ENCODE measurements at regions not wholly inside any gene's neighbourhood (a gene's known extent, or its start where the extent isn't known, plus 50 kb on each side); places are given as distances from the start of the nearest gene placed in this dataset.

DNA sequence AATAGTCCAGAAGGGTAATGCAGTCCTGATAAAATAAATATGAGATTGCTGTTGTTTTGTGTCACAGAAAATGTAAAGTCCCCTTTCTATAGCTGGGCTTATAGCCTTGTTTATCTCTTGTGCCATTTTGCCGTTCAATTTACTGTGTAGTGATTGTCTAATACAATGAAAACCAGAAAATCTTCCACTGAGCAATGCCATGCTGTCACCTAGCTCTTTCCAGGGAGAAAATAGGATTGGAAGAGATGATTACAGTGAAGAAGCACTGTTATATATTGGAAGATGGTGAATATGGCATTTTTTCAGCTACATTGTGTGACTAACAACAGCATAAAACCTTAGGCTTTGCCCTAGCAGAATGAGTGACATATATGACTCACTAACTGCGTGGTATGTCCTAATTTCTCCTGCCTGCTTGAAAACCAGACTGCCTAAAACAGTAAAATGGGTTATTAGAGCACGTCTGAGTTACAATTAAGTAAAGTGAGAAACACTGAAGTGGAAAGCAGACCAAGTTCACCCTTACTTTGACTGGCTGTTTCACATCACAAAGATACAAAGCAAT is 332.4 kb upstream of the ZP4 start:
- Histone ChIP-seq H3F3A (ENCODE audit: low read depth) (no peaks in the 10 kb centered on the region), H3K4me2 (ENCODE audit: low read depth, low read length, poor library complexity, severe bottlenecking) (no peak overlapping the region), H3K9ac (ENCODE audit: low read depth, low read length, poor library complexity, severe bottlenecking) (no peak overlapping the region), H3K9me2 (replicated peaks; ENCODE audit: low read depth, low read length) (no peaks in the 10 kb centered on the region), H3K36me3 (ENCODE audit: insufficient read depth, low read length) (no peaks in the 10 kb centered on the region), H3K79me2 (ENCODE audit: insufficient read depth, low read length) (no peaks in the 10 kb centered on the region), H4K20me1 (ENCODE audit: insufficient read depth, low read length, poor library complexity, severe bottlenecking) (no peaks in the 10 kb centered on the region), H3K4me3 (ENCODE audit: low read length, poor library complexity, severe bottlenecking) (no peak overlapping the region), H2AFZ (ENCODE audit: low read length) (no peak overlapping the region), H3K27me3 (ENCODE audit: insufficient read depth, low read length, poor library complexity, severe bottlenecking) (no peaks in the 10 kb centered on the region), H3K4me1 (ENCODE audit: insufficient read depth, low read length, poor library complexity, severe bottlenecking) (no peaks in the 10 kb centered on the region), H3K9me3 (ENCODE audit: insufficient read depth, low read depth, low read length) (no peaks in the 10 kb centered on the region)
- no peak for TF ChIP-seq EZH2phosphoT487 (IDR thresholded peaks at IDR 0.05; ENCODE audit: borderline replicate concordance)
- TF ChIP-seq, protein P1, sequence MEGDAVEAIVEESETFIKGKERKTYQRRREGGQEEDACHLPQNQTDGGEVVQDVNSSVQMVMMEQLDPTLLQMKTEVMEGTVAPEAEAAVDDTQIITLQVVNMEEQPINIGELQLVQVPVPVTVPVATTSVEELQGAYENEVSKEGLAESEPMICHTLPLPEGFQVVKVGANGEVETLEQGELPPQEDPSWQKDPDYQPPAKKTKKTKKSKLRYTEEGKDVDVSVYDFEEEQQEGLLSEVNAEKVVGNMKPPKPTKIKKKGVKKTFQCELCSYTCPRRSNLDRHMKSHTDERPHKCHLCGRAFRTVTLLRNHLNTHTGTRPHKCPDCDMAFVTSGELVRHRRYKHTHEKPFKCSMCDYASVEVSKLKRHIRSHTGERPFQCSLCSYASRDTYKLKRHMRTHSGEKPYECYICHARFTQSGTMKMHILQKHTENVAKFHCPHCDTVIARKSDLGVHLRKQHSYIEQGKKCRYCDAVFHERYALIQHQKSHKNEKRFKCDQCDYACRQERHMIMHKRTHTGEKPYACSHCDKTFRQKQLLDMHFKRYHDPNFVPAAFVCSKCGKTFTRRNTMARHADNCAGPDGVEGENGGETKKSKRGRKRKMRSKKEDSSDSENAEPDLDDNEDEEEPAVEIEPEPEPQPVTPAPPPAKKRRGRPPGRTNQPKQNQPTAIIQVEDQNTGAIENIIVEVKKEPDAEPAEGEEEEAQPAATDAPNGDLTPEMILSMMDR (conservative IDR thresholded peaks at IDR 0.05; ENCODE audit: low read length): no peak

GRCh38 chr1:238221738-238222137 is 331.0 kb upstream of the ZP4 start:
- no peak overlapping the region for H3K4me3 ChIP-seq (ENCODE audit: low read length, poor library complexity, severe bottlenecking)
- no peaks in the 10 kb centered on the region for H3K9me2 ChIP-seq (replicated peaks; ENCODE audit: low read depth, low read length)
- no peaks in the 10 kb centered on the region for H3K79me2 ChIP-seq (ENCODE audit: insufficient read depth, low read length)
- H3K4me2 ChIP-seq (ENCODE audit: low read depth, low read length, poor library complexity, severe bottlenecking): no peak overlapping the region
- H3K27me3 ChIP-seq (ENCODE audit: insufficient read depth, low read length, poor library complexity, severe bottlenecking): no peaks in the 10 kb centered on the region
- H4K20me1 ChIP-seq (ENCODE audit: insufficient read depth, low read length, poor library complexity, severe bottlenecking): no peaks in the 10 kb centered on the region
- TF ChIP-seq, protein P1 (conservative IDR thresholded peaks at IDR 0.05; ENCODE audit: low read length): no peak
- TF ChIP-seq EZH2phosphoT487 (IDR thresholded peaks at IDR 0.05; ENCODE audit: borderline replicate concordance): no peak
- no peak overlapping the region for H3K9ac ChIP-seq (ENCODE audit: low read depth, low read length, poor library complexity, severe bottlenecking)
- no peaks in the 10 kb centered on the region for H3K9me3 ChIP-seq (ENCODE audit: insufficient read depth, low read depth, low read length)
- H2AFZ ChIP-seq (ENCODE audit: low read length): no peak overlapping the region
- H3K36me3 ChIP-seq (ENCODE audit: insufficient read depth, low read length): no peaks in the 10 kb centered on the region
- H3F3A ChIP-seq (ENCODE audit: low read depth): no peaks in the 10 kb centered on the region
- H3K4me1 ChIP-seq (ENCODE audit: insufficient read depth, low read length, poor library complexity, severe bottlenecking): no peaks in the 10 kb centered on the region

DNA sequence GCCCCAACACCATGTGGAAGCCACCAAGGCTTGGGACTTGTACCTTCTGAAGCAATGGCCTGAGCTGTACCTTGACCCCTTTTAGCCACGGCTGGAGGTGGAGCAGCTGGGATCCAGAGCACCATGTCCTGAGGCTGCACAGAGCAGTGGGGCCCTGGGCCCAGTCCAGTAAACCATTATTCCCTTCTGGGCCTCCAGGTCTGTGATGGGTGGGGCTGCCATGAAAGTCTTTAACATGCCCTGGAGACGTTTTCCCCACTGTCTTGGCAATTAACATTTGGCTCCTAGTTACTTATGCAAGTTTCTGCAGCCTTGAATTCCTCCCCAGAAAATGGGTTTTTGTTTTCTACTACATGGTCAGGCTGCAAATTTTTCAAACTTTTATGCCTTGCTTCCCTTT is 323.7 kb upstream of the ZP4 start:
- Histone ChIP-seq H3K27me3 (ENCODE audit: insufficient read depth, low read length, poor library complexity, severe bottlenecking) (no peaks in the 10 kb centered on the region), H3K79me2 (ENCODE audit: insufficient read depth, low read length) (no peaks in the 10 kb centered on the region), H3K4me3 (ENCODE audit: low read length, poor library complexity, severe bottlenecking) (no peak overlapping the region), H4K20me1 (ENCODE audit: insufficient read depth, low read length, poor library complexity, severe bottlenecking) (no peaks in the 10 kb centered on the region), H3K9ac (ENCODE audit: low read depth, low read length, poor library complexity, severe bottlenecking) (no peak overlapping the region), H3K36me3 (ENCODE audit: insufficient read depth, low read length) (no peaks in the 10 kb centered on the region), H3K4me2 (ENCODE audit: low read depth, low read length, poor library complexity, severe bottlenecking) (no peak overlapping the region), H2AFZ (ENCODE audit: low read length) (no peak overlapping the region), H3K9me2 (replicated peaks; ENCODE audit: low read depth, low read length) (no peaks in the 10 kb centered on the region), H3K9me3 (ENCODE audit: insufficient read depth, low read depth, low read length) (no peaks in the 10 kb centered on the region; the same call in 1 of the 2 replicates), H3K4me1 (ENCODE audit: insufficient read depth, low read length, poor library complexity, severe bottlenecking) (no peaks in the 10 kb centered on the region), H3F3A (ENCODE audit: low read depth) (no peaks in the 10 kb centered on the region)
- TF ChIP-seq, protein P1 (conservative IDR thresholded peaks at IDR 0.05; ENCODE audit: low read length): no peak
- TF ChIP-seq EZH2phosphoT487 (IDR thresholded peaks at IDR 0.05; ENCODE audit: borderline replicate concordance): no peak
